ENCODE measurements at regions not wholly inside any gene's neighbourhood (a gene's known extent, or its start where the extent isn't known, plus 50 kb on each side); places are given as distances from the start of the nearest gene placed in this dataset.

DNA sequence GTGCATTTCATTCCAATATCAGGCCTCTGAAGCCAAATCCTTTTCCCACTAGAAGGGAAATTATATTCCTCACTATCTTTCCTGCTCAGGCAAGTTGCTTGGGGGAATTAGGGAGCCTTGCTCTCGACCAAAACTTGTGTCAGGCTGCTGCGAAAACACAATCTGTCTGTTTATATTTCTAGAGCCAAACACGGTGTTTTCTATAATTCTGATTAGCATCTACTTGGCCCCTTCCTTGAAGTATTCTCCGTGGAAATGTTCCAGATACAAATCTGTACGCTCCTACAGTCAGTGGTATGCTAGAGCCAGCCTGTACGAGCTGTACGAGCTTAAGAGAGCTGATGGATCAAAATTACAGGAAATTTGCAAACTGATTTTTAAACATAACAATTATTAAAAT is 299.3 kb upstream of the SALL1 start:
- no peaks in the 10 kb centered on the region for H3K79me2 ChIP-seq (ENCODE audit: control insufficient read depth, insufficient read depth, low read length)
- H3K36me3 ChIP-seq (ENCODE audit: control insufficient read depth in 2 of 2, extremely low read depth in 1 of 2, insufficient read depth in 2 of 2, low read length in 2 of 2): no peaks in the 10 kb centered on the region
- H2AFZ ChIP-seq (ENCODE audit: low read depth, low read length): no peak overlapping the region
- BruUV-seq (replicated peaks): no TSS peak
- no peaks in the 10 kb centered on the region for H3K27me3 ChIP-seq (ENCODE audit: control insufficient read depth in 2 of 2, insufficient read depth in 2 of 2, low read length in 2 of 2)
- H3K27ac ChIP-seq (ENCODE audit: insufficient read depth, low read depth, low read length): no peak overlapping the region
- dilution Hi-C loops (cut with MboI; ENCODE audit: extremely low pct_ligation_motif_present, low sequenced_read_pairs): no loop called here
- H3K9me3 ChIP-seq (replicated peaks; ENCODE audit: control insufficient read depth, insufficient read depth, low read length): no peaks in the 10 kb centered on the region
- DNase-seq (ENCODE audit: low read depth, low spot score) (no peak), FAIRE-seq (no peak)
- TF ChIP-seq GATA2 (IDR thresholded peaks at IDR 0.05; ENCODE audit: insufficient read depth, insufficient read length, low read depth, low read length): no peak
- no peaks in the 10 kb centered on the region for H3K9me1 ChIP-seq (replicated peaks; ENCODE audit: control insufficient read depth, extremely low read depth, insufficient read depth, low read length)
- no peak overlapping the region for H3K4me2 ChIP-seq (ENCODE audit: insufficient read depth, low read length)
- no peak overlapping the region for H3K4me3 ChIP-seq (replicated peaks in 1 of 3; ENCODE audit: insufficient read depth in 1 of 3, low read depth in 1 of 3, low read length in 3 of 3)
- intact Hi-C loops (cut with micrococcal nuclease): no loop called here
- H3K4me1 ChIP-seq (ENCODE audit: control insufficient read depth, extremely low read depth, insufficient read depth, low read length): no peaks in the 10 kb centered on the region
- no peaks in the 10 kb centered on the region for H4K20me1 ChIP-seq (replicated peaks; ENCODE audit: control insufficient read depth, extremely low read depth, insufficient read depth, low read length)
- ChIA-PET POLR2A (no interaction called here), CTCF (no interaction called here)
- no peak overlapping the region for H3K9ac ChIP-seq (replicated peaks; ENCODE audit: extremely low read depth, insufficient read depth, low read length)

DNA sequence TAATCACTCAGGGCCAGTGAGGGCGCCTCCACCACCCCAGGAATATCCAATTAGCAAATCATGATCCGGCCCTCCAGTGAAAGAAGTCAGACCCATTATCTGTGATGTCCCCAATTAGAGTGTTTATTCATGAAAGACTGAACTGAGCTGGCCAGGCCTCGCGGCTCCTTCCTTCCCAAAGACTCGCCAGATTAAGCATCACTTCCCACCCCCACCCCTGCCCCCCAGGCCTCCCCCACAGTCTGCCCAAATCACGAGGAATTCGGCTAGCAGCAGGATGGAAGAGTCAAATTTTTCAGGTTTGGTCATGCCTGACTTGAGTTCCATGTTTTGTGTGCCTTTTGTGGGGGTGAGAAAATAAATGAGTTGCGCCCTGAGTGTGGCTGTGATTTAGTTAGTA is 298.4 kb upstream of the SALL1 start:
- H3K36me3 ChIP-seq (ENCODE audit: control insufficient read depth in 2 of 2, extremely low read depth in 1 of 2, insufficient read depth in 2 of 2, low read length in 2 of 2): no peaks in the 10 kb centered on the region
- H3K27me3 ChIP-seq (ENCODE audit: control insufficient read depth in 2 of 2, insufficient read depth in 2 of 2, low read length in 2 of 2): no peaks in the 10 kb centered on the region
- BruUV-seq (replicated peaks): no TSS peak
- no peak overlapping the region for H3K4me3 ChIP-seq (replicated peaks in 1 of 3; ENCODE audit: insufficient read depth in 1 of 3, low read depth in 1 of 3, low read length in 3 of 3)
- H3K9me1 ChIP-seq (replicated peaks; ENCODE audit: control insufficient read depth, extremely low read depth, insufficient read depth, low read length): no peaks in the 10 kb centered on the region
- TF ChIP-seq EZH2 (IDR thresholded peaks at IDR 0.05; ENCODE audit: borderline replicate concordance, low read depth, low read length, severe bottlenecking) (no peak), GATA2 (IDR thresholded peaks at IDR 0.05; ENCODE audit: insufficient read depth, insufficient read length, low read depth, low read length) (no peak), FOS (IDR thresholded peaks at IDR 0.05; ENCODE audit: borderline replicate concordance, insufficient read depth, low read length) (no peak), POLR2AphosphoS5 (IDR thresholded peaks at IDR 0.05; ENCODE audit: insufficient read depth, low read depth, low read length) (no peak), MYC (IDR thresholded peaks at IDR 0.05; ENCODE audit: low read depth, low read length) (no peak), POLR2A (IDR thresholded peaks at IDR 0.05; ENCODE audit: low read depth, low read length) (no peak), JUN (IDR thresholded peaks at IDR 0.05; ENCODE audit: borderline replicate concordance, insufficient read depth, insufficient read length, low read depth) (no peak)
- TF ChIP-seq, protein P1, sequence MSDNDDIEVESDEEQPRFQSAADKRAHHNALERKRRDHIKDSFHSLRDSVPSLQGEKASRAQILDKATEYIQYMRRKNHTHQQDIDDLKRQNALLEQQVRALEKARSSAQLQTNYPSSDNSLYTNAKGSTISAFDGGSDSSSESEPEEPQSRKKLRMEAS (IDR thresholded peaks at IDR 0.05; ENCODE audit: insufficient read depth, insufficient read length): no peak
- TF ChIP-seq, protein P2, sequence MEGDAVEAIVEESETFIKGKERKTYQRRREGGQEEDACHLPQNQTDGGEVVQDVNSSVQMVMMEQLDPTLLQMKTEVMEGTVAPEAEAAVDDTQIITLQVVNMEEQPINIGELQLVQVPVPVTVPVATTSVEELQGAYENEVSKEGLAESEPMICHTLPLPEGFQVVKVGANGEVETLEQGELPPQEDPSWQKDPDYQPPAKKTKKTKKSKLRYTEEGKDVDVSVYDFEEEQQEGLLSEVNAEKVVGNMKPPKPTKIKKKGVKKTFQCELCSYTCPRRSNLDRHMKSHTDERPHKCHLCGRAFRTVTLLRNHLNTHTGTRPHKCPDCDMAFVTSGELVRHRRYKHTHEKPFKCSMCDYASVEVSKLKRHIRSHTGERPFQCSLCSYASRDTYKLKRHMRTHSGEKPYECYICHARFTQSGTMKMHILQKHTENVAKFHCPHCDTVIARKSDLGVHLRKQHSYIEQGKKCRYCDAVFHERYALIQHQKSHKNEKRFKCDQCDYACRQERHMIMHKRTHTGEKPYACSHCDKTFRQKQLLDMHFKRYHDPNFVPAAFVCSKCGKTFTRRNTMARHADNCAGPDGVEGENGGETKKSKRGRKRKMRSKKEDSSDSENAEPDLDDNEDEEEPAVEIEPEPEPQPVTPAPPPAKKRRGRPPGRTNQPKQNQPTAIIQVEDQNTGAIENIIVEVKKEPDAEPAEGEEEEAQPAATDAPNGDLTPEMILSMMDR (IDR thresholded peaks at IDR 0.05; ENCODE audit: extremely low read depth in 1 of 2, insufficient read depth in 1 of 2, low read depth in 1 of 2, low read length in 2 of 2): no peak
- H3K9me3 ChIP-seq (replicated peaks; ENCODE audit: control insufficient read depth, insufficient read depth, low read length): no peaks in the 10 kb centered on the region
- H3K4me1 ChIP-seq (ENCODE audit: control insufficient read depth, extremely low read depth, insufficient read depth, low read length): no peaks in the 10 kb centered on the region
- DNase-seq (ENCODE audit: low read depth, low spot score) (no peak), FAIRE-seq (no peak)
- ChIA-PET POLR2A (no interaction called here), CTCF (no interaction called here)
- H3K9ac ChIP-seq (replicated peaks; ENCODE audit: extremely low read depth, insufficient read depth, low read length): no peak overlapping the region
- H3K79me2 ChIP-seq (ENCODE audit: control insufficient read depth, insufficient read depth, low read length): no peaks in the 10 kb centered on the region
- dilution Hi-C loops (cut with MboI; ENCODE audit: extremely low pct_ligation_motif_present, low sequenced_read_pairs): no loop called here
- no peak overlapping the region for H3K4me2 ChIP-seq (ENCODE audit: insufficient read depth, low read length)
- no peak overlapping the region for H3K27ac ChIP-seq (ENCODE audit: insufficient read depth, low read depth, low read length)
- intact Hi-C loops (cut with micrococcal nuclease): no loop called here
- no peak overlapping the region for H2AFZ ChIP-seq (ENCODE audit: low read depth, low read length)
- no peaks in the 10 kb centered on the region for H4K20me1 ChIP-seq (replicated peaks; ENCODE audit: control insufficient read depth, extremely low read depth, insufficient read depth, low read length)

Data from endothelial cell of umbilical vein (primary cell).